Trophoblast cell (in vitro differentiated cells and primary cell): ENCODE measurements at regions not wholly inside any gene's neighbourhood (a gene's known extent, or its start where the extent isn't known, plus 50 kb on each side); places are given as distances from the start of the nearest gene placed in this dataset.
"Not testable (repeated sequence)": the region's sequence is repeated elsewhere in the genome, so short reads cannot be mapped to it uniquely, and the experiment has no call there.

Experiments
- DNase-seq, 2 donors: peaks; one replicate each; pipeline ENCODE4 v3.0.0-alpha.2; 2016
- H2AFZ ChIP-seq: 2 replicates; pipeline ENCODE4 v1.6.1; 2013; ENCODE audit warnings: low read length, moderate library complexity, mild to moderate bottlenecking; ENCODE audit not compliant: insufficient read depth, poor library complexity
- H2AK5ac ChIP-seq: 2 replicates; pipeline ENCODE4 v1.6.1; 2013; ENCODE audit warnings: mild to moderate bottlenecking, low read length
- H2BK120ac ChIP-seq: 2 replicates; pipeline ENCODE4 v1.6.1; 2013; ENCODE audit warnings: low read length, mild to moderate bottlenecking, moderate library complexity; ENCODE audit not compliant: insufficient read depth, poor library complexity
- H2BK12ac ChIP-seq: 2 replicates; pipeline ENCODE4 v1.6.1; 2013; ENCODE audit warnings: mild to moderate bottlenecking, low read length, moderate library complexity
- H2BK5ac ChIP-seq: 2 replicates; pipeline ENCODE4 v1.6.1; 2013; ENCODE audit warnings: low read length, low read depth, moderate library complexity, mild to moderate bottlenecking; ENCODE audit not compliant: poor library complexity
- H3K14ac ChIP-seq: 2 replicates; pipeline ENCODE4 v1.6.1; 2013; ENCODE audit warnings: mild to moderate bottlenecking, low read length
- H3K18ac ChIP-seq: 2 replicates; pipeline ENCODE4 v1.6.1; 2013; ENCODE audit warnings: mild to moderate bottlenecking, low read length
- H3K23ac ChIP-seq: 2 replicates; pipeline ENCODE4 v1.6.1; 2013; ENCODE audit warnings: low read length
- H3K27ac ChIP-seq: 2 replicates; pipeline ENCODE4 v1.5.1; 2013; ENCODE audit warnings: low read depth, mild to moderate bottlenecking, inconsistent platforms, low read length, moderate library complexity
- H3K27me3 ChIP-seq: 2 replicates; pipeline ENCODE4 v1.6.1; 2013; ENCODE audit warnings: inconsistent platforms, mild to moderate bottlenecking, low read length, moderate library complexity; ENCODE audit not compliant: insufficient read depth
- H3K36me3 ChIP-seq, 2 experiments: 1 replicate in 1 of 2; 2 replicates in 1 of 2; pipeline ENCODE4 v1.6.1; 2013; ENCODE audit warnings: low read length in 2 of 2, mild to moderate bottlenecking in 2 of 2, moderate library complexity in 1 of 2; ENCODE audit not compliant: insufficient read depth in 2 of 2, control insufficient read depth in 1 of 2
- H3K4ac ChIP-seq: 2 replicates; pipeline ENCODE4 v1.6.1; 2013; ENCODE audit warnings: low read depth, mild to moderate bottlenecking, low read length, moderate library complexity
- H3K4me1 ChIP-seq, 2 experiments: 1 replicate in 1 of 2; 2 replicates in 1 of 2; pipeline ENCODE4 v1.6.1; 2013; ENCODE audit warnings: low read length in 2 of 2, mild to moderate bottlenecking in 2 of 2, moderate library complexity in 1 of 2; ENCODE audit not compliant: insufficient read depth in 2 of 2, control insufficient read depth in 1 of 2
- H3K4me2 ChIP-seq: 2 replicates; pipeline ENCODE4 v1.6.1; 2013; ENCODE audit warnings: inconsistent platforms, mild to moderate bottlenecking, low read length, moderate library complexity
- H3K4me3 ChIP-seq: 2 replicates; pipeline ENCODE4 v1.5.1; 2013; ENCODE audit warnings: mild to moderate bottlenecking, low read depth, low read length, inconsistent platforms
- H3K79me1 ChIP-seq: one replicate; pipeline ENCODE4 v1.6.1; 2013; ENCODE audit warnings: low read length
- H3K79me2 ChIP-seq: 2 replicates; pipeline ENCODE4 v1.6.1; 2013; ENCODE audit warnings: low read length, mild to moderate bottlenecking; ENCODE audit not compliant: control insufficient read depth, insufficient read depth, poor library complexity
- H3K9ac ChIP-seq: 2 replicates; pipeline ENCODE4 v1.6.1; 2013; ENCODE audit warnings: mild to moderate bottlenecking, low read length
- H3K9me3 ChIP-seq: 2 replicates; pipeline ENCODE4 v1.6.1; 2013; ENCODE audit warnings: low read depth, mild to moderate bottlenecking, control low read depth, inconsistent platforms, low read length; ENCODE audit not compliant: insufficient read depth
- H4K12ac ChIP-seq: 2 replicates; pipeline ENCODE4 v1.6.1; 2013; ENCODE audit warnings: low read depth, mild to moderate bottlenecking, low read length, moderate library complexity
- H4K8ac ChIP-seq: 2 replicates; pipeline ENCODE4 v1.6.1; 2013; ENCODE audit warnings: low read depth, mild to moderate bottlenecking, low read length, moderate library complexity
- H4K91ac ChIP-seq: one replicate; pipeline ENCODE4 v1.6.1; 2013; ENCODE audit warnings: low read depth, mild to moderate bottlenecking, low read length, moderate library complexity
- WGBS: extraction: QIAGEN DNeasy Blood & Tissue Kit; methylation state at CpG from one replicate; pipeline ENCODE4 v1.1.7; 2013; ENCODE audit warnings: missing lambda C conversion rate; ENCODE audit not compliant: insufficient read length, insufficient coverage; ENCODE audit errors: extremely low coverage; 5-methylcytosine and 5-hydroxymethylcytosine counted together

DNA sequence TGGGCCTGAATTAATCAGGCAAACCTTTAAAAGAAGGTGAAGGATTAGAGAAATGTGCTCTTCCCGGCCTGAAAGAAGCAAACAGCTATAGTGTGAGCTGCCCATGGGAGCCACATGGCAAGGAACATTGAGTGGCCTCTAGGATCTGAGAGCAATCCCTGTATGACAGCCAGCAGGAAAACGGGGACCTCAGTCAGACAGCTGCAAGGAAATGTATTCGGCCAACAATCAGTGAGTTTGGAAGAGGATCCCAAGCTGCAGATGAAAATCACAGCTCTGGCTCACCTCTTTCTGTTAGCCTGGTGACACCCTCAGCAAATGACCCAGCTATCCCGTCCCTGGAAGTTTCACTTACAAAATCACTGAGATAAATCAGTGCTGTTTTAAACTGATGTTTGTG lies 309.2 kb downstream of the SH3GL2 start:
- H3K4me3 ChIP-seq: no peak overlapping the region
- H2AK5ac ChIP-seq: no peak overlapping the region

GRCh38 chr9:17888964-17889363 lies 310.1 kb downstream of the SH3GL2 start:
- H2BK5ac ChIP-seq: peak overlapping the region; percentile 27
- H3K9me3 ChIP-seq, H3K4me3 ChIP-seq, H3K9ac ChIP-seq, H3K4ac ChIP-seq, H3K18ac ChIP-seq, H4K8ac ChIP-seq, DNase-seq, H2AFZ ChIP-seq, H3K79me2 ChIP-seq, H3K23ac ChIP-seq, H3K79me1 ChIP-seq, H3K27ac ChIP-seq, H3K4me2 ChIP-seq, H2AK5ac ChIP-seq, H4K91ac ChIP-seq, H3K27me3 ChIP-seq, H3K36me3 ChIP-seq, H3K4me1 ChIP-seq, H4K12ac ChIP-seq, H2BK12ac ChIP-seq: not testable (repeated sequence)
- H3K14ac ChIP-seq: peak overlapping the region; percentile 33
- no CpG with 5 or more reads among the region's 1 CpG for WGBS
- H2BK120ac ChIP-seq: peak overlapping the region; percentile 55

More for the DNA sequence above, 309.2 kb downstream of the SH3GL2 start:
- Histone ChIP-seq H3K4me1 (no peaks in the 10 kb centered on the region), H3K36me3 (no peaks in the 10 kb centered on the region), H4K12ac (no peak overlapping the region), H3K4me2 (no peak overlapping the region), H3K9ac (no peak overlapping the region), H3K27ac (no peak overlapping the region), H3K9me3 (no peaks in the 10 kb centered on the region), H3K79me2 (no peaks in the 10 kb centered on the region), H2BK5ac (no peak overlapping the region), H2BK12ac (no peak overlapping the region), H2AFZ (no peak overlapping the region), H2BK120ac (no peak overlapping the region), H3K4ac (no peak overlapping the region), H3K18ac (no peak overlapping the region), H3K27me3 (no peaks in the 10 kb centered on the region), H3K23ac (no peak overlapping the region), H4K91ac (no peak overlapping the region), H4K8ac (no peak overlapping the region), H3K79me1 (peaks cover 2% of the 10 kb centered on the region), H3K14ac (no peak overlapping the region)
- DNase-seq: no peak
- no CpG with 5 or more reads among the region's 4 CpGs for WGBS

DNA sequence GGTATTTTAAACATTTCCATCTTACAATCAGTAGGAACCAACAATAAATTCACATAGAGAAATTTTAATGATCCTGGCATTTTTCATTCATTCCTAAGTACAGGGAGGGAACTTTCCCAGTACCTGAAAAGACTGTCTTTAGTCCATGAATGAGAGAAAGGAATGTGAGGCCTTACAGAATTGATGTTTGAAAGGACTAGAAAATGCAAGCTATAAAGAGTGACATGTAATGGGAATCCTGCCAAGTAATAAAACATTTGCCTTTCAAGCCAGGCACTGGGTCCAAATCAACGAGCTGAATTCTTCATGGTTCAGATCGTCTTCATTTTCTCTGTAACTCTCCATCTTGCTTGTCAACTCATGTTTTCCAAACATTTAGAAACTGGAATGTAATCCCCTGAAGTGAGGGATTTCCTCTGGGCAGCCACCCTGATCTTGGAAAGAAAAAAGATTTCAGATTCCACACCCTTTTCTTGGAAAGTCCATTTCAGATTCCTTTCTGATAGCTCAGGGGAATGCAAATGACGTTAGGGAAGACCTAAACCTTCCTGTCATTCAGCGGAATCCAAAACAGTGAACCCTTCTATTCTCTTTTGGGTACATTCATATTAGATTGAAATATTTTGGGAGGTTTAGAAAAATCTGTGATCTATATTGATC lies 315.8 kb downstream of the SH3GL2 start:
- H3K18ac ChIP-seq: no peak overlapping the region
- H4K8ac ChIP-seq: no peak overlapping the region
- H3K79me2 ChIP-seq: no peaks in the 10 kb centered on the region
- DNase-seq: peak in 1 of 2 donors; percentile 45
- no peak overlapping the region for H3K4me2 ChIP-seq
- H3K4me1 ChIP-seq: no peaks in the 10 kb centered on the region
- no peak overlapping the region for H2BK12ac ChIP-seq
- no peak overlapping the region for H2BK120ac ChIP-seq
- H3K79me1 ChIP-seq: no peaks in the 10 kb centered on the region
- no CpG with 5 or more reads among the region's 4 CpGs for WGBS
- no peak overlapping the region for H4K12ac ChIP-seq
- no peaks in the 10 kb centered on the region for H3K36me3 ChIP-seq
- H3K4ac ChIP-seq: no peak overlapping the region
- H2AFZ ChIP-seq: no peak overlapping the region
- no peak overlapping the region for H3K27ac ChIP-seq
- no peak overlapping the region for H4K91ac ChIP-seq
- no peak overlapping the region for H3K23ac ChIP-seq
- H3K9ac ChIP-seq: no peak overlapping the region
- no peak overlapping the region for H3K14ac ChIP-seq
- H2AK5ac ChIP-seq: no peak overlapping the region
- H3K9me3 ChIP-seq: no peaks in the 10 kb centered on the region
- H3K4me3 ChIP-seq: no peak overlapping the region
- H2BK5ac ChIP-seq: no peak overlapping the region
- H3K27me3 ChIP-seq: no peaks in the 10 kb centered on the region

DNA sequence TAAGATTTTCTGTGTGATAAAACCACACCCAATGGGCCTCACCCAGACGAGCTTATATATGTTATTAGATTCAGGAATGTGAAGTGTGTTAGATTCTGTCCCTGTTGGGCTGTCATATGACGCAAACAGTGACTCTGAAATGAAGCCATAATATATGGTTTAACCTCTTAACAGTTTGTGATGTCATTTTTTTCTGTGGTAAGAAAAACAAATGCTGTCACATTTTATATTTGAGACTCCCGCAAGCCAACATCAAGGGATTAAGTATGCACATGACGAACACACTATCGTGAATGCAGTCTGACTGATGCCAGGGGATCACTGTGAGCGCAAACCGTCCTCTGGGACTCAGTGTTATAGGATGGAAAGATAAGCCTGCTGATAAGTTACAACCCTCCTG lies 321.7 kb downstream of the SH3GL2 start:
- Histone ChIP-seq H3K36me3 (no peaks in the 10 kb centered on the region), H3K4ac (no peak overlapping the region), H3K79me1 (no peaks in the 10 kb centered on the region), H3K14ac (no peak overlapping the region), H3K4me2 (no peak overlapping the region), H3K27me3 (peaks cover 9% of the 10 kb centered on the region), H3K4me1 (no peaks in the 10 kb centered on the region), H4K12ac (no peak overlapping the region), H2BK5ac (no peak overlapping the region), H2AFZ (no peak overlapping the region), H3K27ac (no peak overlapping the region), H3K23ac (no peak overlapping the region), H3K9me3 (no peaks in the 10 kb centered on the region), H3K9ac (no peak overlapping the region), H2AK5ac (no peak overlapping the region), H4K91ac (no peak overlapping the region), H2BK12ac (no peak overlapping the region), H3K79me2 (no peaks in the 10 kb centered on the region), H3K18ac (no peak overlapping the region), H4K8ac (no peak overlapping the region), H2BK120ac (no peak overlapping the region), H3K4me3 (no peak overlapping the region)
- DNase-seq: no peak
- no CpG with 5 or more reads among the region's 7 CpGs for WGBS
